H1 (cell line): ENCODE measurements at regions not wholly inside any gene's neighbourhood (a gene's known extent, or its start where the extent isn't known, plus 50 kb on each side); places are given as distances from the start of the nearest gene placed in this dataset.

Experiments used
- CEBPB ChIP-seq: IDR thresholded peaks from 2 replicates; pipeline ENCODE4 v1.6.1; 2012; ENCODE audit warnings: low read depth, low read length
- HDAC6 ChIP-seq: IDR thresholded peaks from one replicate; pipeline ENCODE4 v1.7.1; 2012; ENCODE audit warnings: low read depth, mild to moderate bottlenecking, inconsistent platforms, low read length, moderate library complexity
- POLR2A ChIP-seq, 2 experiments: IDR thresholded peaks; 1 replicate in 1 of 2; 2 replicates in 1 of 2; pipeline ENCODE4 v1.6.1; 2011; ENCODE audit warnings: low read depth in 2 of 2, low read length in 2 of 2, mild to moderate bottlenecking in 2 of 2; ENCODE audit errors: control extremely low read depth in 1 of 2
- POLR2AphosphoS5 ChIP-seq: IDR thresholded peaks from 2 replicates; pipeline ENCODE4 v1.6.1; 2011; ENCODE audit warnings: low read depth, low read length
- RXRA ChIP-seq: IDR thresholded peaks from 2 replicates; pipeline ENCODE4 v1.6.1; 2011; ENCODE audit warnings: low read depth, mild to moderate bottlenecking, low read length, moderate library complexity; ENCODE audit not compliant: insufficient read depth
- TCF12 ChIP-seq: IDR thresholded peaks from 2 replicates; pipeline ENCODE4 v1.6.1; 2011; ENCODE audit warnings: low read depth, mild to moderate bottlenecking, low read length
- TF ChIP-seq, protein P1 (sequence below), 3 experiments: IDR thresholded peaks; 1 replicate in 2 of 3; 2 replicates in 1 of 3; pipeline versions ENCODE4 v1.5.1 to v1.6.1; 2011; ENCODE audit warnings: low read length in 3 of 3, mild to moderate bottlenecking in 3 of 3, inconsistent platforms in 2 of 3, low read depth in 1 of 3, moderate library complexity in 1 of 3; ENCODE audit not compliant: insufficient read depth in 1 of 3; ENCODE audit errors: control extremely low read depth in 1 of 3

DNA sequence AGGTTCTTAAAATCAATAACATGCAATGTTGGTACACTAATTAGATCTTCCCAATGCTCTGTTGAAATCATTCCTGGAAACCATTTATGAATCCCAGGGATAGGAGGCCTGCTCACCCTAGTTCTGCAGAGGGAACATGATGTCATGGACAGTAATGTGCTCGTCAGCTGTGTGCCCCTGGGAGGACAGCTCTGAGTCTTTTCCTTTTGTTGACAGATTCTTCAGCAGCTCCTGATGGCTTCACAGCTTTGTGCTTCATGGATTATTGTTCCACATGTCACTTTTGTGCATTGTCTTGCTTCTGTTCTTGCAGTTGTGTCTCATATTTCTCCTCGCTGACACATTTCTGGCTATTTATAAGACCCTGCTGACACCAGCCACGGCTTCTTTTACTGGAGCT, 367.5 kb downstream of the CCSER2 start:
- no peak for TF ChIP-seq POLR2A (IDR thresholded peaks at IDR 0.05; ENCODE audit: control extremely low read depth in 1 of 2, low read depth in 2 of 2, low read length in 2 of 2)
- no peak for TF ChIP-seq RXRA
- no peak for TF ChIP-seq TCF12
- TF ChIP-seq, protein P1, sequence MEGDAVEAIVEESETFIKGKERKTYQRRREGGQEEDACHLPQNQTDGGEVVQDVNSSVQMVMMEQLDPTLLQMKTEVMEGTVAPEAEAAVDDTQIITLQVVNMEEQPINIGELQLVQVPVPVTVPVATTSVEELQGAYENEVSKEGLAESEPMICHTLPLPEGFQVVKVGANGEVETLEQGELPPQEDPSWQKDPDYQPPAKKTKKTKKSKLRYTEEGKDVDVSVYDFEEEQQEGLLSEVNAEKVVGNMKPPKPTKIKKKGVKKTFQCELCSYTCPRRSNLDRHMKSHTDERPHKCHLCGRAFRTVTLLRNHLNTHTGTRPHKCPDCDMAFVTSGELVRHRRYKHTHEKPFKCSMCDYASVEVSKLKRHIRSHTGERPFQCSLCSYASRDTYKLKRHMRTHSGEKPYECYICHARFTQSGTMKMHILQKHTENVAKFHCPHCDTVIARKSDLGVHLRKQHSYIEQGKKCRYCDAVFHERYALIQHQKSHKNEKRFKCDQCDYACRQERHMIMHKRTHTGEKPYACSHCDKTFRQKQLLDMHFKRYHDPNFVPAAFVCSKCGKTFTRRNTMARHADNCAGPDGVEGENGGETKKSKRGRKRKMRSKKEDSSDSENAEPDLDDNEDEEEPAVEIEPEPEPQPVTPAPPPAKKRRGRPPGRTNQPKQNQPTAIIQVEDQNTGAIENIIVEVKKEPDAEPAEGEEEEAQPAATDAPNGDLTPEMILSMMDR (IDR thresholded peaks at IDR 0.05; ENCODE audit: control extremely low read depth in 1 of 3, insufficient read depth in 1 of 3, low read depth in 1 of 3, low read length in 3 of 3), result no peak
- TF ChIP-seq CEBPB, result no peak
- TF ChIP-seq HDAC6, result no peak
- no peak for TF ChIP-seq POLR2AphosphoS5
